Keratinocyte (primary cell): ENCODE measurements at regions not wholly inside any gene's neighbourhood (a gene's known extent, or its start where the extent isn't known, plus 50 kb on each side); places are given as distances from the start of the nearest gene placed in this dataset.

Source experiments
- DNase-seq: peaks from one replicate; pipeline ENCODE4 v3.0.0-alpha.2; 2011; ENCODE audit warnings: low read depth, missing footprints, low spot score
- FAIRE-seq: peaks from 2 replicates; lab custom pipeline; 2011; peaks lifted over from hg19 to GRCh38; lab: Jason Lieb, UNC
- H2AFZ ChIP-seq: 2 replicates; pipeline ENCODE4 v1.6.0; 2012; ENCODE audit warnings: low read length, control low read depth, inconsistent platforms; ENCODE audit not compliant: control insufficient read depth
- H3K27ac ChIP-seq: 2 replicates; pipeline ENCODE4 v1.5.1; 2011; ENCODE audit warnings: low read length; ENCODE audit not compliant: control insufficient read depth, insufficient read depth
- H3K27me3 ChIP-seq: 3 replicates; pipeline ENCODE4 v1.6.0; 2011; ENCODE audit warnings: low read length; ENCODE audit not compliant: control insufficient read depth, insufficient read depth; ENCODE audit errors: extremely low read depth
- H3K36me3 ChIP-seq, 2 experiments: 2 replicates in 1 of 2; 3 replicates in 1 of 2; pipeline ENCODE4 v1.5.1; 2011; ENCODE audit warnings: low read length in 2 of 2, mild to moderate bottlenecking in 1 of 2; ENCODE audit not compliant: control insufficient read depth in 2 of 2, insufficient read depth in 2 of 2; ENCODE audit errors: extremely low read depth in 1 of 2
- H3K4me1 ChIP-seq: 3 replicates; pipeline ENCODE4 v1.5.1; 2011; ENCODE audit warnings: low read length; ENCODE audit not compliant: control insufficient read depth, insufficient read depth; ENCODE audit errors: extremely low read depth
- H3K4me2 ChIP-seq: 3 replicates; pipeline ENCODE4 v1.6.0; 2011; ENCODE audit warnings: low read depth, low read length; ENCODE audit not compliant: control insufficient read depth, insufficient read depth; ENCODE audit errors: extremely low read depth
- H3K4me3 ChIP-seq, 3 experiments: fragments of 200-600 bp in 1 of 3; sonication (generic) in 1 of 3; 2 replicates in 2 of 3; 3 replicates in 1 of 3; pipeline ENCODE4 v1.5.1; 2011 to 2016; ENCODE audit warnings: low read length in 3 of 3, mild to moderate bottlenecking in 3 of 3, control low read depth in 2 of 3, inconsistent platforms in 1 of 3, low read depth in 1 of 3, mixed read lengths in 1 of 3, mixed run types in 1 of 3, moderate library complexity in 1 of 3; ENCODE audit not compliant: control insufficient read depth in 2 of 3, insufficient read depth in 2 of 3; ENCODE audit errors: extremely low read depth in 1 of 3
- H3K79me2 ChIP-seq: 2 replicates; pipeline ENCODE4 v1.6.0; 2012; ENCODE audit warnings: low read length; ENCODE audit not compliant: control insufficient read depth, insufficient read depth
- H3K9ac ChIP-seq: 3 replicates; pipeline ENCODE4 v1.6.0; 2011; ENCODE audit warnings: low read length; ENCODE audit not compliant: control insufficient read depth, insufficient read depth; ENCODE audit errors: extremely low read depth
- H3K9me1 ChIP-seq: 3 replicates; pipeline ENCODE4 v1.6.0; 2011; ENCODE audit warnings: low read length; ENCODE audit not compliant: control insufficient read depth, insufficient read depth; ENCODE audit errors: extremely low read depth
- H3K9me3 ChIP-seq: 2 replicates; pipeline ENCODE4 v1.5.1; 2012; ENCODE audit warnings: low read depth, low read length; ENCODE audit not compliant: control insufficient read depth
- H4K20me1 ChIP-seq: 3 replicates; pipeline ENCODE4 v1.6.0; 2011; ENCODE audit warnings: low read length; ENCODE audit not compliant: control insufficient read depth, insufficient read depth; ENCODE audit errors: extremely low read depth
- EZH2 ChIP-seq: IDR thresholded peaks from one replicate; pipeline ENCODE4 v1.6.1; 2012; ENCODE audit warnings: inconsistent platforms, mild to moderate bottlenecking, low read length, moderate library complexity
- dilution Hi-C: fragments of 300-500 bp; cut with MboI; formaldehyde crosslinking; loops from one replicate; pipeline ENCODE4 v1.7.0; 2020; ENCODE audit warnings: low sequenced_read_pairs; ENCODE audit not compliant: extremely low pct_ligation_motif_present
- TF ChIP-seq, protein P1 (sequence below), 3 experiments: IDR thresholded peaks in 1 of 3; conservative IDR thresholded peaks in 1 of 3; optimal IDR thresholded peaks in 1 of 3; 2 replicates in 2 of 3; 3 replicates in 1 of 3; pipeline versions ENCODE3 to v1.5.1; 2011; ENCODE audit warnings: low read length in 3 of 3, mild to moderate bottlenecking in 3 of 3, moderate library complexity in 2 of 3, control low read depth in 1 of 3, inconsistent platforms in 1 of 3; ENCODE audit not compliant: insufficient read depth in 2 of 3; ENCODE audit errors: extremely low read depth in 1 of 3

DNA sequence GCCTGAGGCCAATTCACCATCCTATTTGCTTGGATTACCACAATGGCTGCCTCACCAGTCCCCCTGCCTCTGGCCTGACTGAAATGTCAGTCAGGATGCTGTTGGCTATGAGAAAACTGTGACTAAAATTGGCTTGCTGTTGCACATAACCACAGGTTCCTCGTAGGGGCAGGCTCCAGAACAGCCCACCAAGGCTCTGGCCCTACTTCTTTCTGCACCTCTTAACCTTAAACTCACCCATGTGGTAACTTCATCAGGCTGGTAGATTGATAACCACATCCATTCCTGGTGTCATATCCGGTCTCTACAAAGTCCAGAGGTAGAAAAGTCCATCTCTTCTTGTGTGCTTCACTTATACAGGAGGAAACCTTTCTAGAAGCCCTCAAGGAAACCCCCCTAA is 172.4 kb upstream of the PLXNC1 start:
- H3K4me3 ChIP-seq, result no peak overlapping the region
- no peak overlapping the region for H3K27ac ChIP-seq
- H3K4me2 ChIP-seq, result no peak overlapping the region
- H3K9me3 ChIP-seq, result no peaks in the 10 kb centered on the region
- no peak for DNase-seq
- H4K20me1 ChIP-seq, result no peaks in the 10 kb centered on the region
- no peak for FAIRE-seq
- no peaks in the 10 kb centered on the region for H3K27me3 ChIP-seq
- H2AFZ ChIP-seq, result no peak overlapping the region
- no peaks in the 10 kb centered on the region for H3K36me3 ChIP-seq
- H3K9me1 ChIP-seq, result no peaks in the 10 kb centered on the region
- dilution Hi-C loops, result no loop called here
- peaks cover 6% of the 10 kb centered on the region for H3K4me1 ChIP-seq
- no peak overlapping the region for H3K9ac ChIP-seq
- TF ChIP-seq EZH2, result no peak
- TF ChIP-seq, protein P1, sequence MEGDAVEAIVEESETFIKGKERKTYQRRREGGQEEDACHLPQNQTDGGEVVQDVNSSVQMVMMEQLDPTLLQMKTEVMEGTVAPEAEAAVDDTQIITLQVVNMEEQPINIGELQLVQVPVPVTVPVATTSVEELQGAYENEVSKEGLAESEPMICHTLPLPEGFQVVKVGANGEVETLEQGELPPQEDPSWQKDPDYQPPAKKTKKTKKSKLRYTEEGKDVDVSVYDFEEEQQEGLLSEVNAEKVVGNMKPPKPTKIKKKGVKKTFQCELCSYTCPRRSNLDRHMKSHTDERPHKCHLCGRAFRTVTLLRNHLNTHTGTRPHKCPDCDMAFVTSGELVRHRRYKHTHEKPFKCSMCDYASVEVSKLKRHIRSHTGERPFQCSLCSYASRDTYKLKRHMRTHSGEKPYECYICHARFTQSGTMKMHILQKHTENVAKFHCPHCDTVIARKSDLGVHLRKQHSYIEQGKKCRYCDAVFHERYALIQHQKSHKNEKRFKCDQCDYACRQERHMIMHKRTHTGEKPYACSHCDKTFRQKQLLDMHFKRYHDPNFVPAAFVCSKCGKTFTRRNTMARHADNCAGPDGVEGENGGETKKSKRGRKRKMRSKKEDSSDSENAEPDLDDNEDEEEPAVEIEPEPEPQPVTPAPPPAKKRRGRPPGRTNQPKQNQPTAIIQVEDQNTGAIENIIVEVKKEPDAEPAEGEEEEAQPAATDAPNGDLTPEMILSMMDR (optimal IDR thresholded peaks at IDR 0.05 in 1 of 3, IDR thresholded peaks at IDR 0.05 in 1 of 3, conservative IDR thresholded peaks at IDR 0.05 in 1 of 3; ENCODE audit: extremely low read depth in 1 of 3, insufficient read depth in 2 of 3, low read length in 3 of 3), result no peak
- H3K79me2 ChIP-seq, result no peaks in the 10 kb centered on the region

DNA sequence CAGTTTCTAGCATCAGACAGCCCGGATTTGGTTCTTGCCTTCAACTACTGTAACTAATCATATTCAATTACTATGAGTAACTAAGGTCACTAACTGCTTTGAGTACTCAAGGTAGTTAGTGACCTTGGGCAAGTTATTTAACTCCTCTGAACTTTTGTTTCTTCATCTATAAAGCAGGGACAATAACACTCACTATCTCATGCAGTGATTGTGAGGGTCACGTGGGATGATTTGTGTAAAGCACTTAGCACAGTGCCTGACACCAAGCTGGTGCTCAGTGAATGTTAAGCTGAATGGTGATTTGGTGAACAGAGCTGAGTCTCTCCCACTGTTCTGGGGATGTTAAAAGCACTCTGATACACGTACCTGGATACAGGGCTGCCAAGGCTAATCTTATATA is 171.3 kb upstream of the PLXNC1 start:
- H4K20me1 ChIP-seq, result no peaks in the 10 kb centered on the region
- TF ChIP-seq, protein P1 (optimal IDR thresholded peaks at IDR 0.05 in 1 of 3, IDR thresholded peaks at IDR 0.05 in 1 of 3, conservative IDR thresholded peaks at IDR 0.05 in 1 of 3; ENCODE audit: extremely low read depth in 1 of 3, insufficient read depth in 2 of 3, low read length in 3 of 3), result no peak
- TF ChIP-seq EZH2, result no peak
- H3K9me1 ChIP-seq, result no peaks in the 10 kb centered on the region
- no peaks in the 10 kb centered on the region for H3K79me2 ChIP-seq
- DNase-seq (no peak), FAIRE-seq (no peak)
- dilution Hi-C loops, result no loop called here
- H3K9me3 ChIP-seq, result no peaks in the 10 kb centered on the region
- H3K36me3 ChIP-seq, result no peaks in the 10 kb centered on the region
- H3K27ac ChIP-seq, result no peak overlapping the region
- no peak overlapping the region for H3K4me2 ChIP-seq
- no peak overlapping the region for H2AFZ ChIP-seq
- H3K9ac ChIP-seq, result no peak overlapping the region
- H3K4me1 ChIP-seq, result peaks cover 6% of the 10 kb centered on the region
- H3K27me3 ChIP-seq, result no peaks in the 10 kb centered on the region
- H3K4me3 ChIP-seq, result no peak overlapping the region
